ENCODE measurements at regions not wholly inside any gene's neighbourhood (a gene's known extent, or its start where the extent isn't known, plus 50 kb on each side); places are given as distances from the start of the nearest gene placed in this dataset.

DNA sequence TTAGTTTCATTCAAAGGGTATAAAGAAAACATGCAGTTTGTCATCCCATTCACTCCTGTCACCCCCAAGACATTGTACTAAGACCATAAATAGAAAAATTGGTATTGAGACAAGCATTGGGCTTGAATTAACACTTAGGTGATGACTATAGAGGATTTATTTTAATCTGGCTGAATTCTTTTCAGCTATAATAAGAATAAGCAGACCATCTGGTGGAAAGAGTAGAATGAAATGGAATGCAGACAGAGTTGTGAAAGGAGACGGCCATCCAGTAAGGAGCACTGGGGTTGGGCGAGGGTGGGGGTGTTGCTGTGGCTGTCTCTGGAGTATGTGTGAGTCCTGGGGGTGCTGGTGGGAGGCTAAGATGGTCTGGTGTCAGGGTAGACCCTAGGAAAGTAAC lies 125.0 kb upstream of the IVNS1ABP start:
- Histone ChIP-seq H3K27ac (ENCODE audit: low read depth, low read length) (no peak overlapping the region), H3K27me3 (ENCODE audit: low read length) (no peaks in the 10 kb centered on the region), H3F3A (ENCODE audit: insufficient read depth) (no peaks in the 10 kb centered on the region), H3K36me3 (ENCODE audit: low read length) (no peaks in the 10 kb centered on the region), H4K20me1 (ENCODE audit: low read depth, low read length) (no peaks in the 10 kb centered on the region), H3K9me2 (replicated peaks; ENCODE audit: insufficient read depth, low read length) (no peaks in the 10 kb centered on the region), H3K9ac (ENCODE audit: low read length) (no peak overlapping the region), H2AFZ (ENCODE audit: low read depth, low read length, severe bottlenecking) (no peak overlapping the region), H3K4me2 (ENCODE audit: low read depth, low read length, poor library complexity, severe bottlenecking) (no peak overlapping the region), H3K9me3 (ENCODE audit: insufficient read depth, low read length) (no peaks in the 10 kb centered on the region), H3K4me3 (ENCODE audit: insufficient read depth, low read length, poor library complexity, severe bottlenecking) (no peak overlapping the region), H3K79me2 (ENCODE audit: insufficient read depth, low read length) (no peaks in the 10 kb centered on the region)
- TF ChIP-seq, protein P1, sequence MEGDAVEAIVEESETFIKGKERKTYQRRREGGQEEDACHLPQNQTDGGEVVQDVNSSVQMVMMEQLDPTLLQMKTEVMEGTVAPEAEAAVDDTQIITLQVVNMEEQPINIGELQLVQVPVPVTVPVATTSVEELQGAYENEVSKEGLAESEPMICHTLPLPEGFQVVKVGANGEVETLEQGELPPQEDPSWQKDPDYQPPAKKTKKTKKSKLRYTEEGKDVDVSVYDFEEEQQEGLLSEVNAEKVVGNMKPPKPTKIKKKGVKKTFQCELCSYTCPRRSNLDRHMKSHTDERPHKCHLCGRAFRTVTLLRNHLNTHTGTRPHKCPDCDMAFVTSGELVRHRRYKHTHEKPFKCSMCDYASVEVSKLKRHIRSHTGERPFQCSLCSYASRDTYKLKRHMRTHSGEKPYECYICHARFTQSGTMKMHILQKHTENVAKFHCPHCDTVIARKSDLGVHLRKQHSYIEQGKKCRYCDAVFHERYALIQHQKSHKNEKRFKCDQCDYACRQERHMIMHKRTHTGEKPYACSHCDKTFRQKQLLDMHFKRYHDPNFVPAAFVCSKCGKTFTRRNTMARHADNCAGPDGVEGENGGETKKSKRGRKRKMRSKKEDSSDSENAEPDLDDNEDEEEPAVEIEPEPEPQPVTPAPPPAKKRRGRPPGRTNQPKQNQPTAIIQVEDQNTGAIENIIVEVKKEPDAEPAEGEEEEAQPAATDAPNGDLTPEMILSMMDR (IDR thresholded peaks at IDR 0.05; ENCODE audit: insufficient read depth, low read length, poor library complexity, severe bottlenecking): no peak
- TF ChIP-seq EZH2phosphoT487 (conservative IDR thresholded peaks at IDR 0.05; ENCODE audit: low read length): no peak

DNA sequence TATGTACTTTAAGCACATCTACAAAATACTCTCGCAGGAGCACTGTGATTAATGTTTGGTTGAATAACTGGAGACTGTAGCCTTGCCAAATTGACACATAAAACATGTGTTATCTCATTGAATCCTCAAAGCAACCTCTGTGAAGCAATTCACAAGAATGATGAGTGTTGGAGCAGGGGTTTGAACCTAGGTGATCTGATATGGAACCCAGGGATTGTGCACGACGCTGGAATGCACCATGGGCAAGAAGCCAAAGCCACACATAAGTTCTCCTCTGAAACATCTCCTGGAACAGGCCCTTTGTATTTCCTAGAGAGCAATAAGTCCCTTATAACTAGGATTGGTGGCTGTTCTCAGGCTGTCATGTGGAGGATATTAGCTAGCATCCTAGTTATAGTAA lies 124.6 kb upstream of the IVNS1ABP start:
- H3K9me3 ChIP-seq (ENCODE audit: insufficient read depth, low read length): no peaks in the 10 kb centered on the region
- H3K27ac ChIP-seq (ENCODE audit: low read depth, low read length): no peak overlapping the region
- no peaks in the 10 kb centered on the region for H3K79me2 ChIP-seq (ENCODE audit: insufficient read depth, low read length)
- H4K20me1 ChIP-seq (ENCODE audit: low read depth, low read length): no peaks in the 10 kb centered on the region
- H3K9ac ChIP-seq (ENCODE audit: low read length): no peak overlapping the region
- no peak overlapping the region for H3K4me2 ChIP-seq (ENCODE audit: low read depth, low read length, poor library complexity, severe bottlenecking)
- H3K27me3 ChIP-seq (ENCODE audit: low read length): no peaks in the 10 kb centered on the region
- H3K9me2 ChIP-seq (replicated peaks; ENCODE audit: insufficient read depth, low read length): no peaks in the 10 kb centered on the region
- H3F3A ChIP-seq (ENCODE audit: insufficient read depth): no peaks in the 10 kb centered on the region
- H2AFZ ChIP-seq (ENCODE audit: low read depth, low read length, severe bottlenecking): no peak overlapping the region
- no peak for TF ChIP-seq EZH2phosphoT487 (conservative IDR thresholded peaks at IDR 0.05; ENCODE audit: low read length)
- TF ChIP-seq, protein P1 (IDR thresholded peaks at IDR 0.05; ENCODE audit: insufficient read depth, low read length, poor library complexity, severe bottlenecking): no peak
- H3K36me3 ChIP-seq (ENCODE audit: low read length): no peaks in the 10 kb centered on the region
- H3K4me3 ChIP-seq (ENCODE audit: insufficient read depth, low read length, poor library complexity, severe bottlenecking): no peak overlapping the region

DNA sequence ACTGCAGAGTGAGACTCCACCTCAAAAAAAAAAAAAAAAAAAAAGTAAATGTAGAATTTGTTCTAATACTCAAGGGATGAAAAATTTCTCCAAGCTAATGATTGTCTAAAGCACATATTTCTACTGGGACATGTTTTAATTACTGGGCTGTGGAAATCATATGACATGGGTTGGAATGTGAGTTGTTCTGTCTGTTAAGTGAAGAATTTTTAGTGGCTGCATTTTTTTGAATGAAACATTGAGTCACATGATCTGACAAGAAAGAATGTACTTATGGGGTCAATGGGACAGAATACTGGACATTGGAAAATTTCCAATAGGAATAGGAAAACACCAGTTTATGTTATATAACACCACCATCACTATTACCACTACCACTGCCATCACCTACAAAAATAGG lies 123.8 kb upstream of the IVNS1ABP start:
- no peak overlapping the region for H2AFZ ChIP-seq (ENCODE audit: low read depth, low read length, severe bottlenecking)
- no peaks in the 10 kb centered on the region for H3F3A ChIP-seq (ENCODE audit: insufficient read depth)
- no peaks in the 10 kb centered on the region for H3K27me3 ChIP-seq (ENCODE audit: low read length)
- no peaks in the 10 kb centered on the region for H3K79me2 ChIP-seq (ENCODE audit: insufficient read depth, low read length)
- H3K9me3 ChIP-seq (ENCODE audit: insufficient read depth, low read length): no peaks in the 10 kb centered on the region
- no peaks in the 10 kb centered on the region for H3K36me3 ChIP-seq (ENCODE audit: low read length)
- no peak overlapping the region for H3K4me3 ChIP-seq (ENCODE audit: insufficient read depth, low read length, poor library complexity, severe bottlenecking)
- H3K27ac ChIP-seq (ENCODE audit: low read depth, low read length): no peak overlapping the region
- H4K20me1 ChIP-seq (ENCODE audit: low read depth, low read length): no peaks in the 10 kb centered on the region
- TF ChIP-seq, protein P1 (IDR thresholded peaks at IDR 0.05; ENCODE audit: insufficient read depth, low read length, poor library complexity, severe bottlenecking): no peak
- no peak for TF ChIP-seq EZH2phosphoT487 (conservative IDR thresholded peaks at IDR 0.05; ENCODE audit: low read length)
- H3K9ac ChIP-seq (ENCODE audit: low read length): no peak overlapping the region
- H3K9me2 ChIP-seq (replicated peaks; ENCODE audit: insufficient read depth, low read length): no peaks in the 10 kb centered on the region
- H3K4me2 ChIP-seq (ENCODE audit: low read depth, low read length, poor library complexity, severe bottlenecking): no peak overlapping the region

Data from SU-DHL-6 (cell line).